Sciatic nerve (tissue), 2 donors: ENCODE measurements at regions not wholly inside any gene's neighbourhood (a gene's known extent, or its start where the extent isn't known, plus 50 kb on each side); places are given as distances from the start of the nearest gene placed in this dataset.

ENCODE experiments used
- ATAC-seq: fragments of 200-7000 bp; cut with Tn5 transposase; one replicate; pipeline ENCODE4 v1.9.1; 2020; ENCODE audit warnings: mild to moderate bottlenecking, moderate library complexity
- DNase-seq: peaks from one replicate; pipeline ENCODE4 v3.0.0-alpha.2; 2020; ENCODE audit warnings: low spot score
- intact Hi-C: fragments of 100-400 bp; cut with DNase I; formaldehyde crosslinking; loops from one replicate; pipeline ENCODE4 v1.14.2; 2022
- donor health status: DM: no; HTN: no; CAD: no.
- donor health status: DM: no; HTN: no; CAD: no.

- DNase-seq (no peak), ATAC-seq (peak; percentile 44)
- intact Hi-C loops: no loop called here
These were observed 258.5 kb downstream of the DLEU7 start for GRCh38 chr13:50584856-50585580.

- intact Hi-C loops: no loop called here
- no peak for ATAC-seq
- no peak for DNase-seq
These were observed 257.6 kb downstream of the DLEU7 start for GRCh38 chr13:50585674-50586413.

- intact Hi-C loops: no loop called here
- DNase-seq: no peak
- no peak for ATAC-seq
These were observed 256.9 kb downstream of the DLEU7 start for GRCh38 chr13:50586414-50587083.

GRCh38 chr13:50587115-50587514 is 256.4 kb downstream of the DLEU7 start:
- ATAC-seq: no peak
- intact Hi-C loops: no loop called here
- DNase-seq: no peak

GRCh38 chr13:50587645-50588373 is 255.7 kb downstream of the DLEU7 start:
- intact Hi-C loops: no loop called here
- ATAC-seq (peak; percentile 80), DNase-seq (no peak)

- intact Hi-C loops: no loop called here
- no peak for DNase-seq
- ATAC-seq: no peak
These were observed 254.9 kb downstream of the DLEU7 start for GRCh38 chr13:50588491-50589130.

- no peak for ATAC-seq
- DNase-seq: no peak
- intact Hi-C loops: no loop called here
These were observed 254.4 kb downstream of the DLEU7 start for GRCh38 chr13:50589139-50589538.

- no peak for ATAC-seq
- no peak for DNase-seq
- intact Hi-C loops: no loop called here
These were observed 253.8 kb downstream of the DLEU7 start for GRCh38 chr13:50589651-50590054.

GRCh38 chr13:50592412-50593155 is 250.9 kb downstream of the DLEU7 start:
- DNase-seq (no peak), ATAC-seq (no peak)
- intact Hi-C loops: no loop called here

GRCh38 chr13:50593207-50593606 is 250.3 kb downstream of the DLEU7 start:
- DNase-seq (no peak), ATAC-seq (no peak)

GRCh38 chr13:50594276-50595051 is 249.0 kb downstream of the DLEU7 start:
- intact Hi-C loops: no loop called here
- DNase-seq (peak; percentile 83), ATAC-seq (peak; percentile 96)

More at GRCh38 chr13:50593207-50593606, 250.3 kb downstream of the DLEU7 start:
- intact Hi-C loops: no loop called here

GRCh38 chr13:50595196-50595595 is 248.3 kb downstream of the DLEU7 start:
- intact Hi-C loops: no loop called here
- DNase-seq: no peak
- no peak for ATAC-seq

- ATAC-seq (no peak), DNase-seq (no peak)
- intact Hi-C loops: no loop called here
These were observed 247.3 kb downstream of the DLEU7 start for GRCh38 chr13:50596156-50596555.

GRCh38 chr13:50596776-50597203 is 246.7 kb downstream of the DLEU7 start:
- DNase-seq: no peak
- intact Hi-C loops: no loop called here
- no peak for ATAC-seq

- DNase-seq (no peak), ATAC-seq (no peak)
- intact Hi-C loops: no loop called here
These were observed 245.2 kb downstream of the DLEU7 start for GRCh38 chr13:50598338-50598737.

- intact Hi-C loops: no loop called here
- ATAC-seq: no peak
- DNase-seq: no peak
These were observed 244.4 kb downstream of the DLEU7 start for GRCh38 chr13:50599046-50599445.

GRCh38 chr13:50599927-50600326 is 243.6 kb downstream of the DLEU7 start:
- no peak for ATAC-seq

GRCh38 chr13:50608370-50608769 is 235.1 kb downstream of the DLEU7 start:
- no peak for ATAC-seq

More at GRCh38 chr13:50599927-50600326, 243.6 kb downstream of the DLEU7 start:
- DNase-seq: no peak
- intact Hi-C loops: no loop called here

More at GRCh38 chr13:50608370-50608769, 235.1 kb downstream of the DLEU7 start:
- DNase-seq: no peak
- intact Hi-C loops: no loop called here
